Natural killer cell (primary cell): ENCODE measurements at regions not wholly inside any gene's neighbourhood (a gene's known extent, or its start where the extent isn't known, plus 50 kb on each side); places are given as distances from the start of the nearest gene placed in this dataset.

Experiments
- ATAC-seq, 3 donors: fragments of 150-1000 bp in 2 of 3; fragments of 200-7000 bp in 1 of 3; cut with Tn5 transposase; 1 replicate in 1 of 3; 2 replicates in 2 of 3; pipeline ENCODE4 v1.10.0; 2021; ENCODE audit warnings: mild to moderate bottlenecking in 2 of 3, moderate library complexity in 2 of 3
- DNase-seq, 2 donors: peaks; one replicate each; pipeline versions ENCODE4 v3.0.0 to v3.0.0-alpha.2; 2013 to 2021; ENCODE audit warnings: mixed read lengths in 1 of 2
- H3K27ac ChIP-seq: one replicate; pipeline ENCODE4 v1.5.1; 2013; ENCODE audit warnings: mild to moderate bottlenecking, low read length
- H3K27me3 ChIP-seq: one replicate; pipeline ENCODE4 v1.6.1; 2013; ENCODE audit warnings: low read length; ENCODE audit not compliant: control insufficient read depth, insufficient read depth
- H3K36me3 ChIP-seq: one replicate; pipeline ENCODE4 v1.6.1; 2013; ENCODE audit warnings: low read length; ENCODE audit not compliant: control insufficient read depth, insufficient read depth
- H3K4me1 ChIP-seq: one replicate; pipeline ENCODE4 v1.6.1; 2013; ENCODE audit warnings: low read length; ENCODE audit not compliant: control insufficient read depth, insufficient read depth
- H3K4me3 ChIP-seq: one replicate; pipeline ENCODE4 v1.5.1; 2013; ENCODE audit warnings: low read length
- H3K9me3 ChIP-seq: one replicate; pipeline ENCODE4 v1.6.1; 2013; ENCODE audit warnings: low read length; ENCODE audit not compliant: control insufficient read depth, insufficient read depth
- H3K27ac Mint-ChIP-seq, 2 donors: one replicate each; pipeline ENCODE4 v1.8.0; 2022; ENCODE audit warnings: mild to moderate bottlenecking in 2 of 2, mixed read lengths in 2 of 2, moderate library complexity in 1 of 2
- H3K27me3 Mint-ChIP-seq, 2 donors: one replicate each; pipeline ENCODE4 v1.8.0; 2022; ENCODE audit warnings: low read depth in 2 of 2, mixed read lengths in 2 of 2
- H3K36me3 Mint-ChIP-seq: one replicate; pipeline ENCODE4 v1.8.0; 2022; ENCODE audit warnings: mixed read lengths
- H3K4me1 Mint-ChIP-seq, 2 donors: one replicate each; pipeline ENCODE4 v1.8.0; 2022; ENCODE audit warnings: mixed read lengths in 2 of 2
- H3K4me3 Mint-ChIP-seq: one replicate; pipeline ENCODE4 v1.8.0; 2022; ENCODE audit warnings: mild to moderate bottlenecking, moderate library complexity, mixed read lengths
- H3K9me3 Mint-ChIP-seq, 2 donors: one replicate each; pipeline ENCODE4 v1.8.0; 2022; ENCODE audit warnings: mixed read lengths in 2 of 2
- WGBS: methylation state at CpG from one replicate; pipeline ENCODE4 v1.1.7; 2013; ENCODE audit warnings: missing lambda C conversion rate; ENCODE audit not compliant: insufficient coverage; 5-methylcytosine and 5-hydroxymethylcytosine counted together
- intact Hi-C: fragments of 100-400 bp; cut with micrococcal nuclease; formaldehyde crosslinking; loops from one replicate; pipeline ENCODE4 v1.14.2; 2022
- TF ChIP-seq, protein P1 (sequence below): fragments of 200-600 bp; IDR thresholded peaks from one replicate; pipeline ENCODE4 v1.8.0; 2022; ENCODE audit warnings: antibody characterized with exemption

DNA sequence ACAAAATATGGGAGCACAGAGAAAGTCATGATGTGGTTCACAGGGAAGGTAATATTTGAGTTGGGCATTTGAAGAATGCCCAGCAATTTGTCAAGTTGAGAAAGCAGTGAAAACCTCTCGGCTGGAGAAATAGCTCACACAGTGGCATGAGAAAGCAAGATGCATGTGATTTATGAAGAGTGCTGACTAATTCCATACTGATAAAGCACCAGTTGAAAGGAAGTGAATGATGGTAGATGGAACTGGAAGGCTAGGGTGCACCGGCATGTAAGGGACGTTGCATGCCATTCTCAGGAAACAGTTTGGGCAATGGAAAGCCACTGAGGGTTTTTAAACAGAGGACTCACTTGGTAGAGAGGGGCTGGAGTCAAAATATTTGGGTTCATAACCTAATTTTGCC lies 53.5 kb upstream of the MTF2 start:
- H3K4me3 Mint-ChIP-seq: no peak overlapping the region
- Histone ChIP-seq H3K9me3 (no peaks in the 10 kb centered on the region), H3K27me3 (no peaks in the 10 kb centered on the region), H3K4me3 (no peak overlapping the region), H3K27ac (no peak overlapping the region), H3K4me1 (peaks cover 8% of the 10 kb centered on the region), H3K36me3 (no peaks in the 10 kb centered on the region)
- H3K9me3 Mint-ChIP-seq: no peaks in the 10 kb centered on the region
- peaks cover 16 to 26% of the 10 kb centered on the region in 2 donors for H3K27me3 Mint-ChIP-seq
- WGBS: 29% methylated on average over 3 of the region's 3 CpGs
- H3K4me1 Mint-ChIP-seq: peaks cover 5 to 6% of the 10 kb centered on the region in 2 donors
- TF ChIP-seq, protein P1, sequence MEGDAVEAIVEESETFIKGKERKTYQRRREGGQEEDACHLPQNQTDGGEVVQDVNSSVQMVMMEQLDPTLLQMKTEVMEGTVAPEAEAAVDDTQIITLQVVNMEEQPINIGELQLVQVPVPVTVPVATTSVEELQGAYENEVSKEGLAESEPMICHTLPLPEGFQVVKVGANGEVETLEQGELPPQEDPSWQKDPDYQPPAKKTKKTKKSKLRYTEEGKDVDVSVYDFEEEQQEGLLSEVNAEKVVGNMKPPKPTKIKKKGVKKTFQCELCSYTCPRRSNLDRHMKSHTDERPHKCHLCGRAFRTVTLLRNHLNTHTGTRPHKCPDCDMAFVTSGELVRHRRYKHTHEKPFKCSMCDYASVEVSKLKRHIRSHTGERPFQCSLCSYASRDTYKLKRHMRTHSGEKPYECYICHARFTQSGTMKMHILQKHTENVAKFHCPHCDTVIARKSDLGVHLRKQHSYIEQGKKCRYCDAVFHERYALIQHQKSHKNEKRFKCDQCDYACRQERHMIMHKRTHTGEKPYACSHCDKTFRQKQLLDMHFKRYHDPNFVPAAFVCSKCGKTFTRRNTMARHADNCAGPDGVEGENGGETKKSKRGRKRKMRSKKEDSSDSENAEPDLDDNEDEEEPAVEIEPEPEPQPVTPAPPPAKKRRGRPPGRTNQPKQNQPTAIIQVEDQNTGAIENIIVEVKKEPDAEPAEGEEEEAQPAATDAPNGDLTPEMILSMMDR: no peak
- intact Hi-C loops: no loop called here
- no peaks in the 10 kb centered on the region for H3K36me3 Mint-ChIP-seq
- no peak overlapping the region for H3K27ac Mint-ChIP-seq
- DNase-seq (no peak), ATAC-seq (no peak)

DNA sequence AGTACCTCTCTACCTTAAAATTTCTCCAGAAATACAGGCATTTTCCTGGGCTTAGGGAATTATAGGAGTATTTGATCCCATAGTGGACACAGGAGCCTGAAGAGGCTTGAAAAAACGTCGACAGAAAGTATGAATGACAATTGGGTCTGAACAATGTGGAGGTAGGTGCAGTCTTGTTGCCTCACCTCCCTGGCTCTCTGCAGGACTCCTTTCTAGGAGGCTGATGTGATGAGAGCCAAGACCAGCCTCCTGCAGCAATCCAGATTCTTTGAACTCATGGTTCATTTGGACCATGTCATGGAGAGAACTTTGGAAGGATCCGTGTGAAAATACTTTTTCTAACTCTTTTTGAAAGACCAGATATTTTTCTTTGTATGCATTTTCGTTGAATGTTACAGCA lies 50.5 kb upstream of the MTF2 start:
- Histone ChIP-seq H3K36me3 (no peaks in the 10 kb centered on the region), H3K27me3 (no peaks in the 10 kb centered on the region), H3K9me3 (no peaks in the 10 kb centered on the region), H3K4me1 (peaks cover 8% of the 10 kb centered on the region), H3K27ac (no peak overlapping the region), H3K4me3 (no peak overlapping the region)
- 67% methylated on average over 2 of the region's 4 CpGs for whole genome bisulfite sequencing
- no peak for DNase-seq
- no peak overlapping the region for H3K27ac Mint-ChIP-seq
- TF ChIP-seq, protein P1: no peak
- no peaks in the 10 kb centered on the region for H3K9me3 Mint-ChIP-seq
- intact Hi-C loops: no loop called here
- no peak for ATAC-seq
- no peaks in the 10 kb centered on the region for H3K36me3 Mint-ChIP-seq
- peaks cover 16 to 26% of the 10 kb centered on the region in 2 donors for H3K27me3 Mint-ChIP-seq
- peaks cover 5 to 6% of the 10 kb centered on the region in 2 donors for H3K4me1 Mint-ChIP-seq
- H3K4me3 Mint-ChIP-seq: no peak overlapping the region
